HG03039 (cell line): ENCODE measurements at regions not wholly inside any gene's neighbourhood (a gene's known extent, or its start where the extent isn't known, plus 50 kb on each side); places are given as distances from the start of the nearest gene placed in this dataset.
A peak's percentile ranks its signal among the peaks of the same experiment; 100 is the strongest.
"Not testable (repeated sequence)": the region's sequence is repeated elsewhere in the genome, so short reads cannot be mapped to it uniquely, and the experiment has no call there.

Source experiments
- ATAC-seq: cut with Tn5 transposase; IDR thresholded peaks from one replicate; pipeline ENCODE4 v1.9.1; 2021; ENCODE audit warnings: mild to moderate bottlenecking, moderate library complexity; ENCODE audit not compliant: unreplicated experiment

GRCh38 chr5:93933269-93933668, 191.9 kb upstream of the POU5F2 start:
- ATAC-seq = not testable (repeated sequence)

- ATAC-seq = no peak
Measured at GRCh38 chr5:93930098-93930497, 188.7 kb upstream of the POU5F2 start.

- no peak for ATAC-seq
Measured at GRCh38 chr5:93929131-93929530, 187.7 kb upstream of the POU5F2 start.

- ATAC-seq = no peak
Measured at GRCh38 chr5:93926831-93927620, 185.6 kb upstream of the POU5F2 start.

GRCh38 chr5:93925321-93925720, 183.9 kb upstream of the POU5F2 start:
- ATAC-seq = no peak

GRCh38 chr5:93924628-93925027, 183.2 kb upstream of the POU5F2 start:
- no peak for ATAC-seq

GRCh38 chr5:93922551-93922950, 181.2 kb upstream of the POU5F2 start:
- ATAC-seq = no peak

GRCh38 chr5:93921001-93921400, 179.6 kb upstream of the POU5F2 start:
- no peak for ATAC-seq

GRCh38 chr5:93916872-93917271, 175.5 kb upstream of the POU5F2 start:
- ATAC-seq = no peak

GRCh38 chr5:93915142-93915553, 173.7 kb upstream of the POU5F2 start:
- no peak for ATAC-seq

- no peak for ATAC-seq
Measured at GRCh38 chr5:93911609-93912008, 170.2 kb upstream of the POU5F2 start.

- ATAC-seq = no peak
Measured at GRCh38 chr5:93909356-93909755, 168.0 kb upstream of the POU5F2 start.

GRCh38 chr5:93904917-93905316, 163.5 kb upstream of the POU5F2 start:
- ATAC-seq = no peak

GRCh38 chr5:93902288-93902687, 160.9 kb upstream of the POU5F2 start:
- ATAC-seq = no peak

GRCh38 chr5:93899026-93899600, 157.7 kb upstream of the POU5F2 start:
- ATAC-seq = peak; percentile 74

- ATAC-seq = no peak
Measured at GRCh38 chr5:93894601-93895354, 153.4 kb upstream of the POU5F2 start.

- no peak for ATAC-seq
Measured at GRCh38 chr5:93893075-93893474, 151.7 kb upstream of the POU5F2 start.

GRCh38 chr5:93892481-93892880, 151.1 kb upstream of the POU5F2 start:
- ATAC-seq = no peak

- no peak for ATAC-seq
Measured at GRCh38 chr5:93891491-93892480, 150.4 kb upstream of the POU5F2 start.

GRCh38 chr5:93890657-93891056, 149.3 kb upstream of the POU5F2 start:
- ATAC-seq = no peak

GRCh38 chr5:93887678-93888077, 146.3 kb upstream of the POU5F2 start:
- no peak for ATAC-seq
